GM18519 (cell line): ENCODE measurements at regions not wholly inside any gene's neighbourhood (a gene's known extent, or its start where the extent isn't known, plus 50 kb on each side); places are given as distances from the start of the nearest gene placed in this dataset.
A peak's percentile ranks its signal among the peaks of the same experiment; 100 is the strongest.

Source experiments
- ATAC-seq: cut with Tn5 transposase; IDR thresholded peaks from one replicate; pipeline ENCODE4 v1.9.1; 2021; ENCODE audit warnings: mild to moderate bottlenecking, moderate library complexity; ENCODE audit not compliant: unreplicated experiment, low FRiP score

DNA sequence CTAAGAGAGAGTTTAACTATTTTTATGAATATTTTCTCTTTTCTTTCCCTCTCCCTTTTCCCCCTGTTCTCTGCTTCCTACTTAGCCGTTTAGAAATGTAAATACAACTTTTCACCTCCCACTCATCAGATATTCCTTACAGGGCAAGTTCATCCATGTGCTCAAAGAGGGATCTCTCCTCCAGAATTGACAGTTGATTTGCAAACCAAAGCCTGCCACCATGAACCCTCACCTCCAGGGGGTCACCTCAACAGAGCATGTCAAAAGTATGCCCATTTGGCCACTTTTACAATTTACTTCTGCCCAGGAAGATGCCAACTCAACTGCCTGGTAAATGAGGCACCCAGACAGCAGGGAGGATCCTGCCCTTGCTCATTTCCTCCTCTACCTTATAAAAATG, 149.2 kb upstream of the GYPC start:
- ATAC-seq: no peak

DNA sequence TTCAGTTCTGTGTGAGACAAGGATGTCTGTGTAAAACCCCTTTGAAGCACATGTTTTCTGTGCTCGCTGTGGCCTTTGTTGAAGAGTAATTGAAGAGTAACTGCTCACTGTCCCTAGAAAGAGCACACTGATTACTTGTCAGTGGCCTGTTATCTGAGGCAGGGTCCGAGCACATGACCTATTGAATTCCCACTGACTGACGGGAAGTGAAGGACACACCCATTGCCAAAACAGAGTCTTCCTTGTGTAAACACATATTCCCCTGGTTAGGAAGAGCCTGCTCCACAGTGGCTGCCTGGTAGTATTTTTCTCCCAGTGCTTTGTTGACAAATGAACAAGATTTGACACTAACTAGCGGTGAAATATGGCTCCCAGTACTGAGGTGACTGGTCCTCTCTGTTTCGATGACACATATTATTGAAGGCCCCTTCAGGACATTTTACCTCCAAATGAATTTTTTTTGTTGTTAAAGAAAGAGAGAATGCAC, 148.5 kb upstream of the GYPC start:
- ATAC-seq: no peak

- ATAC-seq: no peak
Observed at GRCh38 chr2:126510356-126510755, 145.6 kb upstream of the GYPC start.

- no peak for ATAC-seq
Observed at GRCh38 chr2:126510960-126511359, 145.0 kb upstream of the GYPC start.

DNA sequence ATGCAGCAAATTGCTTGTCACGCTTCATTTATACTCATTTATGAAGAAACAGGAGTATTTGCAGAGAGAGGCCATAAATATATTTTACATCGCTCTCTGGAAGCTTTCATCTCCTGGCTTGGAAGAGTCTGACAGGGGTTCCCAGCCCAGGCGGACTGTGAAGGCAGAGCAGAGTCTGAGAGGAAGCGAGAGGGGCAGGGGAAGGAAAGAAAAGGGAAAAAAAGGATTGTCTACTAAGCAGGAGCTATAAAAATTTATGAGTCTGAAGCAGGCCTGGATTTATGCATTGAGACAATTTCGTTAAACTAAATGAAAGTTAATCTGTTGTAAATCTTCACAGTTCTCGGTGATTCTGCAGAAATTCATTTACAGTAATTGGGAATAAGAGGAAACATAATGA, 143.9 kb upstream of the GYPC start:
- no peak for ATAC-seq

DNA sequence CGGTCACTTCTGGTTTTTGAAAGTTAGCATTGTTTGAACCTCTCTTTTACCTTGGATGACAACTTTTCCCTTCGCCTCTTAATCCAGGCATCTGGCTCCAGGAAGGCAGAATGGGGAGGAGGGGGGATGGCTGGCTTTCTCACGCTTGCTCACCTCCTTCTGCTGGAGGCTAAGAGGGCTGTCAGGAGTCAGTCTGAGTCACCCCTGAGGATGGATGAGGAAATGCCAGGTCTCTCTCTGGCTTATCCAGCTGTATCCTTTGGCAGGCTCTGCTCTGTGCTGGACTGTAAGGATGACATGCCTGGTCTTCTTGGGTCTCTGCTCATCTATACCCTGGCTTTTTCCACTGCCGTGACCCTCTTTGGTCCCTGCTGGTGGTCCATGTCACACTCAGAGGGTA, 142.9 kb upstream of the GYPC start:
- no peak for ATAC-seq

- no peak for ATAC-seq
Observed at GRCh38 chr2:126515471-126515870, 140.5 kb upstream of the GYPC start.

DNA sequence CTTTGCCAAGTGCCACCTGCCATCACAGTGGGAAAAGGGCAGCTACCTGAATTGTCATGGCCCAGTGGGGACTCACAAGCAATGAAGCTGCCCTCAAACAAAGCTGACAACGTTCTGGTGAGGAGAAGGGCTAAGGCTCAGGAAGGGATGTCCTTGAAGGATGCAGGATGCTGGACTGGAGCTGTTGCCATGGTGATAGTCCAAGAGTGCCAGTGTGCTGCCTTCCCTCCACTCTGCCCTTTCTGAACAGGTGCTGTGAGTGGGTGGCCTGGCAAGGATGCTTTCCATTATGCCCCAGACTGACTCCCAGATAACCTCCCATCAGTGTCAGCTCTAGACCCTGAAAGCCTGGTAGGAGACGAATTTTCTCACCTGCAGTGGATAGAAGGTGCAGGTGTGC, 137.8 kb upstream of the GYPC start:
- ATAC-seq: no peak

GRCh38 chr2:126527836-126528490, 128.0 kb upstream of the GYPC start:
- peak; percentile 68 for ATAC-seq

DNA sequence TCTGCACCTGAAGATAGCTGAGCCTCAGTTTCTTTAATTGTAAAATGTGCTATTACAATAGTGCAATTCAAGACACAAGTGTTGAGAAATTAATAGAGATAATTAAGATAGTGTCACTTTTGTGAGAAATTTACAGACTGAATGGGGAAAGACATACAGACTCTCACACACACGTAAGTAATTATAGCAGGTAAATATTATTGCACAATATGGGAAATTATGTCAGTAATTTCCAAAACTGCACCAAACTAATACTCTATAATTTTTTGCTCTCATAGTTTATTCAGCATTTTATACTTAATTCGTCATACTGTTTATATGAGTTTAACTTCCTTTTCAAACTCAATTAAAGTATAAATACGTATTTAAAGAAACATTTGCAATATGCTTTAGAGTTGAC, 124.9 kb upstream of the GYPC start:
- no peak for ATAC-seq

DNA sequence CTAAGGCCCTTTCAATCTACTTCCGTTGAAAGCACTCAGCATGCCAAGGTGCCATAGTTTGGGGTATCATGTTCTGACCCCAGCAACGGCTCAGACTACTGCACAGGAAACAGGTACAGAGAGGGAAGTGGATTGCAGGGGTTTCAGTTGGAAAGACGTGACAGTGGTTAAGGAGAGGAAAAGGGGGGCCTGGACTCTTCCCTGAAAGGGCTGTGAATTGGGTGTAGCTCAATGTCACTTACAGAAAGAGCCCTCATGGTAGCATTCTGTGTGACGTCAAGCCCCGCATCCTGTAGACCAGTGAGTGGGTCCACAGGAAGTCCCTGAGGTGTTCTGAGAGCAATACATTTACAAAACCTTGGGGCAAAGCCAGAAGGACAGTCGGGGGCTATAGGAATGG, 121.5 kb upstream of the GYPC start:
- ATAC-seq: peak; percentile 63

DNA sequence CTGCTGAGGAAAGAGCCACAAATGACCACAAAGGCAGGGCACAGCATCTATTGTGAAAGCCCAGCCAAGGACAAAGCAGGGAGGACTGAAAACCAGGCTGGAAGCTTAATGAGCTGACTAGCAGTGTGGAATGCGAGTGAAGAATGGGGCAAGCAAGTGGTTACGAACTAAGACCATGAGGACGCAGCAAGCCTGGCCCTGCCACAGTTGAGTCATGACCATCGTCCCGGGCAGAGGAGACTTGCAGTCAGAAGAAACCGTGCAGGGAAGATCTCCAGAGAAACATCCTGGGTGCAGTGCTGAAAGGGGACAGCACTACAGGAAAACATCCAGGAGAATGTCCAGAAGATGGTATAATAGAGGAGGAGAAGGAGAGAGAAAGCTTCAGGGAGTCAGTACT, 120.5 kb upstream of the GYPC start:
- ATAC-seq: no peak

DNA sequence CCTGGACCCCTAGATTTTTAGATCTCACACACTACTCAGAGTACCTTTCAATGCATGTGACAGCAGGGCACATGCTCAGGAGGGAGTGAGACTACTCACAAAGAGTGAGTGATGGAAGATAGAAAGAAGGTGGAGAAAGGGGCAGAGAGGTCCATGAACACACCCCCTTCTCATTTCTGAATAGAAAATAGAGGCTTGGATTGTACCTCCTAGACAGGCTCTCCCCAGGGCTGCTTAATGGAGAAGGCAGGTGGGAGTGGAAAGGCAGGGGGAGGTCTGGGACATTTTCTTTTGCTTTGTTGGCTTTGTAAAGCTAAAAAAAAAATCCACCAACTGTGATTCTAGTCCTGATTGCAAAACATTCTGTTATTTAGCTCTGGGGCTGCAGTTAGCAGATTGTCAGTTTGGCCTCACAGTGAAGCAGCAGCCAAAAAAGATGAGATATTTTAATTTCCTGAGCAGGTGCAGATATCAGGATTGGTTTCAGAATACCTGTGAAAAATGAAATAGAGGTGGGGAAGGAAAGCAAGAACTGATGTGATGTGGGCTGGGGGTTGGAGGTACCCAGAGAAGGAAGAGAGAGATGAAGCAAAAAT, 119.3 kb upstream of the GYPC start:
- no peak for ATAC-seq

GRCh38 chr2:126539101-126539500, 116.9 kb upstream of the GYPC start:
- no peak for ATAC-seq

- no peak for ATAC-seq
Observed at GRCh38 chr2:126542247-126542646, 113.7 kb upstream of the GYPC start.

DNA sequence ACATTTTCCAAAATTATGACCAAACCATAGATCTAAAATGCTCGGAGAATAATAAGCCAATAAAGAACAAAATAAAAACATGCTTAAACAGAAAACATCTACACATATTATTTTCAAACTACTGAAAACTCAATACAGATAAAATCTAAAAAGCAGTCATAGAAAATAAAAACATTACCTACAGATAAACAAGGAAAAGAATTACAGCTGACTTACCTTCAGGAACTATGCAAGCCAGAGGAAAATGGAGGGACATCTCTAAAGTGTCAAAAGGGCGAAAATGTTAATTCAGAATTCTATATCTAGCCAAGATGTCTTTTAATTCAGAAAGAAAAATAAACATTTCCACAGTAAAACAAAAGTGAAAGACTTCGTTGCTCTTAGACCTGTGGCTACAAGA, 112.9 kb upstream of the GYPC start:
- ATAC-seq: no peak

GRCh38 chr2:126558029-126558428, 97.9 kb upstream of the GYPC start:
- no peak for ATAC-seq

DNA sequence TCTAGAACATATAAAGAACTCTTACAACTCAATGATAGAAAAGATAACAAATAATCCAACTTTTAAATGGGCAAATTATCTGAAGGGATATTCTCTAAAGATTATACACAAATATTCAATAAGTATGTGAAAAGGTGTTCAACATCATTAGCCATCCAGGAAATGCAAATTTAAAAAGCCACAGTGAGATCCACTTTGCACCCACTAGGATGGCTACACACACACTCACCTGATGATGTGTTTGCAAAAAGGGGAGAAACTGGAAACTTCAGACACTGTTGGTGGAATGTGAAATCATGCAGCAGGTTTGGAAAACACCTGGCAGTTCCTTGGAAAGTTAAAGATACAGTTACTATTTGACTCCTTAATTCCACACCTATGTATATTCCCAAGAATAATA, 87.2 kb upstream of the GYPC start:
- no peak for ATAC-seq

- ATAC-seq: no peak
Observed at GRCh38 chr2:126571403-126571802, 84.6 kb upstream of the GYPC start.

- no peak for ATAC-seq
Observed at GRCh38 chr2:126575631-126576030, 80.3 kb upstream of the GYPC start.

DNA sequence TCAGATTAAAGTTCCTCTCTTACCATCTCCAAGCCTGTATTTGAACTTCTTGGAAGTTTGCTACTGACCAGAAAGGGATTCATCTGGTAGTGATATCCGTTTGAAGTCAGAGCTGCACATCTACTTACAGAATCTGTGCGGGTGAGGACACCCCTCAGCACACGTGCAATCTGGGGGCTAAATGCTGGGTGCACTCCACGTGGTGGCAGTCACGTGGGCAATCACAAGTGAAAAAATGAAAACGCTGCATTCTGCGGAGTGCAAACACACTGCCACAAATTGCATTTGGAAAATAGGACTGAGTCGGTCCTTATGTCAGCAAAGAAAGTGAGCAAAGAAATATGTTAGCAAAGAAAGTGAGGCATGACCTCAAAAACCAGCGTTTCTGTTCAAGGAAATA, 76.1 kb upstream of the GYPC start:
- no peak for ATAC-seq

DNA sequence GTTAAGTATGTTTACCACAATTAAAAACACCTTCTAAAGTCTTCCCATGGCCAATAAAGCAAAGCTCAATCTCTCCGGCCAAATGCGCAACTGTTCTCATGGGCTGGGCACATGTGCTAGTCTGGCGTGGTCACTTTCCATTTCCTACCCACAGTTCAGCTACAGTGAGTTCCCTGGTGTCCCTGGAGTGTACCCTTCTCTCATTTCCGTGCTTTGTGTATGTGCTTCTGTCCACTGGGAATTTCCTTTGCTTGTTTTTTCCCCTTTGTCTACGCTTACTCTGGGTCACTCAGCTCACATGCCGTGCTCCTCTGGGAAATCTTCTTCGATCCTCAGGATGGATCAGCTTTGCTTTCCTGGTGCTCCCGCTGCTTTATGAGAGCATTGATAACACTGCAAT, 69.6 kb upstream of the GYPC start:
- ATAC-seq: no peak

DNA sequence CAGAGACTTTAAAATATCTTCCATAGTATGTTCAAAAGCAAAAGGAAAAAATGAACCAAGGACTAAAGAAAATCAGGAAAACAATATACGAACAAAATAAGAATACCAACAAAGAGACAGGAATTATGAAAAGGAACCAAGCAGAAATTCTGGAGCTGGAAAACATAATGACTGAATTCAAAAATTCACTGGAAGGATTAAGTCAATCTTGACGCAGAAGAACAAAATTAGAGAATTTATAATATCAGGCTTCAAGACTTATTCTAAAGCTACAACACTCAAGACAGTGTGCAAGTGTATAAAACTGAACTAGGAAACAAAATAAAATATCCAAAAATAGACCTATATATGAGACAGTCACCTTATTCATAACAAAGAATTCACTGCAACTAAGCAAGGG, 56.9 kb upstream of the GYPC start:
- ATAC-seq: no peak
